K562 (cell line): ENCODE measurements at regions not wholly inside any gene's neighbourhood (a gene's known extent, or its start where the extent isn't known, plus 50 kb on each side); places are given as distances from the start of the nearest gene placed in this dataset.

Experiments
- BDP1 ChIP-seq: IDR thresholded peaks from 3 replicates; pipeline ENCODE4 v1.6.1; 2011; ENCODE audit not compliant: insufficient read length, insufficient read depth
- EGR1 ChIP-seq: fragments of 450-650 bp; conservative IDR thresholded peaks from 2 replicates; pipeline ENCODE4 v1.6.1; 2017; ENCODE audit warnings: mild to moderate bottlenecking
- EWSR1 ChIP-seq: fragments of 450-650 bp; IDR thresholded peaks from 2 replicates; pipeline ENCODE4 v1.6.1; 2018; ENCODE audit warnings: borderline replicate concordance, mild to moderate bottlenecking, low read depth, moderate library complexity; ENCODE audit not compliant: partially characterized antibody
- HCFC1 ChIP-seq: IDR thresholded peaks from 2 replicates; pipeline ENCODE4 v1.6.1; 2012; ENCODE audit warnings: low read depth, low read length, improper control_type of control experiment
- IRF1 ChIP-seq: sonication (generic); formaldehyde crosslinking; IDR thresholded peaks from 2 replicates; pipeline ENCODE4 v1.8.0; 2022; ENCODE audit warnings: missing genetic modification reagents, mild to moderate bottlenecking, borderline replicate concordance
- KAT8 ChIP-seq: fragments of 450-650 bp; IDR thresholded peaks from 2 replicates; pipeline ENCODE4 v1.6.1; 2016; ENCODE audit warnings: low read depth, mild to moderate bottlenecking
- TCFL5 ChIP-seq: fragments of 250-450 bp; sonication (Bioruptor Pico); conservative IDR thresholded peaks from 2 replicates; pipeline ENCODE4 v1.6.1; 2021; ENCODE audit warnings: mild to moderate bottlenecking, moderate library complexity, matching md5 sums
- ZNF232 ChIP-seq: sonication (generic); formaldehyde crosslinking; IDR thresholded peaks from 2 replicates; pipeline ENCODE4 v1.8.0; 2022; ENCODE audit warnings: mild to moderate bottlenecking, missing genetic modification reagents
- ZNF764 ChIP-seq: fragments of 250-450 bp; sonication (Bioruptor Pico); IDR thresholded peaks from 2 replicates; pipeline ENCODE4 v1.4.0; 2020; ENCODE audit warnings: low read depth, mild to moderate bottlenecking, moderate library complexity
- ZNF79 ChIP-seq: fragments of 250-450 bp; sonication (Bioruptor Pico); IDR thresholded peaks from 2 replicates; pipeline ENCODE4 v1.4.0; 2020; ENCODE audit warnings: low read depth, mild to moderate bottlenecking, moderate library complexity
- TF ChIP-seq, protein P1 (sequence below): sonication (generic); formaldehyde crosslinking; IDR thresholded peaks from 2 replicates; pipeline ENCODE4 v1.8.1; 2023; ENCODE audit warnings: mild to moderate bottlenecking, missing genetic modification reagents
- TF ChIP-seq, protein P2 (sequence below), 2 experiments: fragments of 150-350 bp in 1 of 2; IDR thresholded peaks; 2 replicates each; pipeline ENCODE4 v1.6.1; 2012 to 2016; ENCODE audit warnings: low read depth in 2 of 2, low read length in 2 of 2, mild to moderate bottlenecking in 1 of 2, moderate library complexity in 1 of 2
- TF ChIP-seq, protein P3 (sequence below): sonication (generic); formaldehyde crosslinking; IDR thresholded peaks from 2 replicates; pipeline ENCODE4 v1.9.0; 2022; ENCODE audit warnings: mild to moderate bottlenecking, missing genetic modification reagents

DNA sequence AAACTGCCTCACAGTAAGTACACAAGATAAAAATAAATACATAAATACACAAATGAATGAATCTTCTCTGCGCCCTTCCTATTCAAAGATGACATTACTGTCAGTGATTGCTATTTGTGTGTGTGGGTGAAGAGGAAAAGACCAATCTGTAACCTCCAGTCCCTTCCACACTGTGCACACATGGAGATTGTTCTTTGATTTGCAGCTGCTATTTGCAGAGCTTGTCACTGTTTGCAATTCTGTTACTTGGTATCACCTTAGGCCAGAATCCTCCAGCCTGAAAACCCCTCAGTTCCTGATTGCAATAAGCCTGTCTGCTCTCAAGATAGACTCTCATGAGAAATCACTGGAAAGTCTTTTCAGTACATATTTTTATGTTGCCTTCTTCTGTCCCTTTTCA lies 1314.9 kb downstream of the PCDH9 start (continued):
- TF ChIP-seq, protein P1, sequence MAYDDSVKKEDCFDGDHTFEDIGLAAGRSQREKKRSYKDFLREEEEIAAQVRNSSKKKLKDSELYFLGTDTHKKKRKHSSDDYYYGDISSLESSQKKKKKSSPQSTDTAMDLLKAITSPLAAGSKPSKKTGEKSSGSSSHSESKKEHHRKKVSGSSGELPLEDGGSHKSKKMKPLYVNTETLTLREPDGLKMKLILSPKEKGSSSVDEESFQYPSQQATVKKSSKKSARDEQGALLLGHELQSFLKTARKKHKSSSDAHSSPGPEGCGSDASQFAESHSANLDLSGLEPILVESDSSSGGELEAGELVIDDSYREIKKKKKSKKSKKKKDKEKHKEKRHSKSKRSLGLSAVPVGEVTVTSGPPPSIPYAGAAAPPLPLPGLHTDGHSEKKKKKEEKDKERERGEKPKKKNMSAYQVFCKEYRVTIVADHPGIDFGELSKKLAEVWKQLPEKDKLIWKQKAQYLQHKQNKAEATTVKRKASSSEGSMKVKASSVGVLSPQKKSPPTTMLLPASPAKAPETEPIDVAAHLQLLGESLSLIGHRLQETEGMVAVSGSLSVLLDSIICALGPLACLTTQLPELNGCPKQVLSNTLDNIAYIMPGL (CRISPR knock-in tag): no peak
- no peak for TF ChIP-seq IRF1 (CRISPR knock-in tag)
- no peak for TF ChIP-seq TCFL5 (CRISPR knock-in tag)
- TF ChIP-seq, protein P2, sequence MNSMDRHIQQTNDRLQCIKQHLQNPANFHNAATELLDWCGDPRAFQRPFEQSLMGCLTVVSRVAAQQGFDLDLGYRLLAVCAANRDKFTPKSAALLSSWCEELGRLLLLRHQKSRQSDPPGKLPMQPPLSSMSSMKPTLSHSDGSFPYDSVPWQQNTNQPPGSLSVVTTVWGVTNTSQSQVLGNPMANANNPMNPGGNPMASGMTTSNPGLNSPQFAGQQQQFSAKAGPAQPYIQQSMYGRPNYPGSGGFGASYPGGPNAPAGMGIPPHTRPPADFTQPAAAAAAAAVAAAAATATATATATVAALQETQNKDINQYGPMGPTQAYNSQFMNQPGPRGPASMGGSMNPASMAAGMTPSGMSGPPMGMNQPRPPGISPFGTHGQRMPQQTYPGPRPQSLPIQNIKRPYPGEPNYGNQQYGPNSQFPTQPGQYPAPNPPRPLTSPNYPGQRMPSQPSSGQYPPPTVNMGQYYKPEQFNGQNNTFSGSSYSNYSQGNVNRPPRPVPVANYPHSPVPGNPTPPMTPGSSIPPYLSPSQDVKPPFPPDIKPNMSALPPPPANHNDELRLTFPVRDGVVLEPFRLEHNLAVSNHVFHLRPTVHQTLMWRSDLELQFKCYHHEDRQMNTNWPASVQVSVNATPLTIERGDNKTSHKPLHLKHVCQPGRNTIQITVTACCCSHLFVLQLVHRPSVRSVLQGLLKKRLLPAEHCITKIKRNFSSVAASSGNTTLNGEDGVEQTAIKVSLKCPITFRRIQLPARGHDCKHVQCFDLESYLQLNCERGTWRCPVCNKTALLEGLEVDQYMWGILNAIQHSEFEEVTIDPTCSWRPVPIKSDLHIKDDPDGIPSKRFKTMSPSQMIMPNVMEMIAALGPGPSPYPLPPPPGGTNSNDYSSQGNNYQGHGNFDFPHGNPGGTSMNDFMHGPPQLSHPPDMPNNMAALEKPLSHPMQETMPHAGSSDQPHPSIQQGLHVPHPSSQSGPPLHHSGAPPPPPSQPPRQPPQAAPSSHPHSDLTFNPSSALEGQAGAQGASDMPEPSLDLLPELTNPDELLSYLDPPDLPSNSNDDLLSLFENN (IDR thresholded peaks at IDR 0.05; ENCODE audit: low read depth in 2 of 2, low read length in 2 of 2): no peak
- no peak for TF ChIP-seq EWSR1
- no peak for TF ChIP-seq ZNF232 (CRISPR knock-in tag)
- no peak for TF ChIP-seq ZNF764 (CRISPR knock-in tag)
- no peak for TF ChIP-seq BDP1
- TF ChIP-seq, protein P3, sequence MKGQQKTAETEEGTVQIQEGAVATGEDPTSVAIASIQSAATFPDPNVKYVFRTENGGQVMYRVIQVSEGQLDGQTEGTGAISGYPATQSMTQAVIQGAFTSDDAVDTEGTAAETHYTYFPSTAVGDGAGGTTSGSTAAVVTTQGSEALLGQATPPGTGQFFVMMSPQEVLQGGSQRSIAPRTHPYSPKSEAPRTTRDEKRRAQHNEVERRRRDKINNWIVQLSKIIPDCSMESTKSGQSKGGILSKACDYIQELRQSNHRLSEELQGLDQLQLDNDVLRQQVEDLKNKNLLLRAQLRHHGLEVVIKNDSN: no peak
- no peak for TF ChIP-seq EGR1
- no peak for TF ChIP-seq KAT8
- no peak for TF ChIP-seq HCFC1
- TF ChIP-seq ZNF79 (CRISPR knock-in tag): no peak
- TF ChIP-seq, all 486 proteins: peak for 0
